HCEC 1CT (cell line): ENCODE measurements at regions not wholly inside any gene's neighbourhood (a gene's known extent, or its start where the extent isn't known, plus 50 kb on each side); places are given as distances from the start of the nearest gene placed in this dataset.
A peak's percentile ranks its signal among the peaks of the same experiment; 100 is the strongest.

Experiments used
- DNase-seq: peaks from one replicate; pipeline ENCODE4 v3.0.0-alpha.2; 2017

DNA sequence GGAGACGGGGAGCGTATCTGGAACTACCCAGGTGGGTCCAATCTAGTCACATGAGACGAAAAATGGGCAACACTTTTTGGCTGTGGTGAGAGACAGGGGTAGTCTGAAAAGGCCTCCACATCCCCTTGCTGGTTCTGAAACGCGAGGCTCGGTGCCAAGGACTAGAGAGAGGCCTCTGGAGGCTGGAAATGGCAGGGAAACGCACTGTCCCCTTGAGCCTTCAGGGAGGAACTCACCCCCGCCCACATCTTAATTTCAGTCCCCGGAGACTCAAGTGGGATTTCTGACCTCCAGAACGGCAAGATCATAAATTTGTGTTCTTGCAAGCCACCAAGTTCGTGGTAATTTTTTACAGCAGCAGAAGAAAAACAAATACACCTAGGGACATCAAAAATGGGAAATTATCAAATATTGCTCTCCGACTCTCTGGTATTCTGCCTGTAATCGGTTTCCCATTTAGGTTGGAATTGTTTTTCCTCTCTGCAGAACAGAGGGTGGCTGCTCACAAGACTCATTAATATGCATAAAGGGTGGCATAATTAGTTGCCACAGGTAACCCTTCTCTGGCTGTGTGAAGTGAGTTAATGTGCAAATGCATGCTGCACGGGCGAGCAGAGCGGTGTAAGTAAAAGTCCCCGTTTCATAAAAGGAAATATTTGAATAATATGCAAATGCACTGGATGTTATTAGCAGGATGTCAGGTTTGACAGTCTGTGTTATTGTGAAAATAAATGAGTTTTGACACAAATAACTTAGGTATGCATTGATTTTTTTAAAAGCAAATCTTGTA is 185.7 kb downstream of the ARRDC4 start:
- DNase-seq = no peak

DNA sequence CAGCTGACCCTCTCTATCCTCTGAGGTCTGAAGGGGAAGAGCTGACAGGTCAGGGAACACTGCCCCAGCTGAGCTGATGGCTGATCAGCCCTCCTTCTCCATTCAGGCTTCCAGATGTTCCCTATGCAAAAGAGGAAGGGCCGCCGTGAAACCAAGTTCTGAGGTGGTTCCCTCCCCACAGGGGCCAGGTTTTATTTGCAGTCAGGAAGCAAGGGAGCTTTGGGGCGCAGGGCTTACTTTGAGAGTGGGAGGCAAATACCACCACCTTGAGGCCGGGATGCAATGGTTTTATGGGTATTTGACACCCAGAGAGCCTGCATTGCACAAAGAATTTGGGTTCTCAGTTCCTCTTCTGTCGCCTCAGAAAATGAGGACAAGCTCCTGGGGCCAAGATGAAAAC is 186.9 kb downstream of the ARRDC4 start:
- DNase-seq = no peak

GRCh38 chr15:98150084-98150483 is 189.6 kb downstream of the ARRDC4 start:
- DNase-seq = no peak

DNA sequence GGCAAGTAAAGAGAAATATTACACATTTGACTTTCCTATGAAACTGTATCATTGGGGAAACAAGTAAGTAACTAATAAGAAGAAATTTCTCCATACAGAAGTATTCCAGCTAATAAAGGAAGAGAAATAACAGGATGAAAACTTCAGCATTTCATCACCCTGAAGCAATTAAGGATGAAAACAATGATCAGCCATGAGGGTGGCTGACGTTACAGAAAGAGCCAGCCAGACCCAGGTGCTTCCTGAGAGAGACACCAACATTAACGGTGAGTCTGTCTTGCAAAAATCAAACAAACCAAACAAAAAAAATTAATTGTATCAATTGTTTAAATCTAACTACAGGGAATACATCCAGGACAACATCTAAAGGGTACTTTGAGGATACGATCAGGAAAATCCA is 190.0 kb downstream of the ARRDC4 start:
- DNase-seq = no peak

DNA sequence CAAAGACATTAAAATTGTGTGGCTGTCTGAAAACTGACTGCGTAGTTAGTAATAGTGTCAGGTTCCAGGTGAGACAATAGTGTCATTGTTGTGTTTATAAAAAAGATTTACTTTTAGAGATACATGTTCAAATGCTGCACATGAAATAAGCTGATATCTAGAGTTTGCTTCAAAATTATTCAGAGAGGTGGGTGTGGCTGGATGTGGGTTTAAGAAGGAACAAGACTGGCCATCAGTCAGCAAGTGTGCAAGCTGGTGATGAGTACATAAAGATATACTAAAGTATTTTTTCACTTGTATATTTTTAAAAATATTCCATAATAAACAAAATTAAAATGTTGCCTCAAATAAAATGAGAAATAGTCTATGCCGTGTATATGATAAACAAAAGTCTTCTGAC is 190.6 kb downstream of the ARRDC4 start:
- no peak for DNase-seq

DNA sequence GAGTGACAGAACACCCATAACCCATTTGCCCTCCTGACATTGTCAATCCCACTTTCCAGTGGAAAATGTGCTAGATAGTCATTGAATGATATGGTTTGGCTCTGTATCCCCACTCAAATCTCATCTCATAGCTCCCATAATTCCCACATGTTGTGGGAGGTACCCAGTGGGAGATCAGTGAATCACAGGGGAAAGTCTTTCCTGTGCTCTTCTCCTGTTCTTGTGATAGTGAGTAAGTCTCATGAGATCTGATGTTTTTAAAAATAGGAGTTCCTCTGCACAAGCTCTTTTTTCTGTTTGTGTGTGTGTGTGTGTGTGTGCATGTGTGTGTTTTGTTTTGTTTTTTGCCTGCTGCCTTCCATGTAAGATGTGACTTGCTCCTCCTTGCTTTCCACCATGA is 191.7 kb downstream of the ARRDC4 start:
- no peak for DNase-seq

DNA sequence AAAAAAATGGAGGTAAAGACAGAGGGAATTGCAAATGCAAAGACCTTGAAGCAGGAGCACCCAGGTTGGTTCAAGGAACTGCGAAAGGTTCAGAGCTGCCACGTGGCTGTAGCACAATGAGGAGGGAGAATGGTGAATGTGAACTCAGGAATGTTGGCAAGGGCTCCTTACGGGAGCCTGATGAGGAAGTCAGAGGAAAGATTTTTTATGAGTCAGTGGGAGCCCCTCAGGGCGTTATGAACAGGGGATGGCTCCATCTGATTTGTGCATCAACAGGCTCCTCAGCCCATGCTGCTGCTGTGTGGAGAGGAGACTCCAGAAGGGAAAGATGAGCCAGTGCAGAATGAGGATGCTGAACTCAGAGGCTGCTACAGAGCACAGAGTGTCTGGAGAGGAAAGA is 194.4 kb downstream of the ARRDC4 start:
- DNase-seq = peak; percentile 1

GRCh38 chr15:98155356-98155755 is 194.9 kb downstream of the ARRDC4 start:
- DNase-seq = no peak

- no peak for DNase-seq
Measured at GRCh38 chr15:98160236-98160635, 199.7 kb downstream of the ARRDC4 start.

DNA sequence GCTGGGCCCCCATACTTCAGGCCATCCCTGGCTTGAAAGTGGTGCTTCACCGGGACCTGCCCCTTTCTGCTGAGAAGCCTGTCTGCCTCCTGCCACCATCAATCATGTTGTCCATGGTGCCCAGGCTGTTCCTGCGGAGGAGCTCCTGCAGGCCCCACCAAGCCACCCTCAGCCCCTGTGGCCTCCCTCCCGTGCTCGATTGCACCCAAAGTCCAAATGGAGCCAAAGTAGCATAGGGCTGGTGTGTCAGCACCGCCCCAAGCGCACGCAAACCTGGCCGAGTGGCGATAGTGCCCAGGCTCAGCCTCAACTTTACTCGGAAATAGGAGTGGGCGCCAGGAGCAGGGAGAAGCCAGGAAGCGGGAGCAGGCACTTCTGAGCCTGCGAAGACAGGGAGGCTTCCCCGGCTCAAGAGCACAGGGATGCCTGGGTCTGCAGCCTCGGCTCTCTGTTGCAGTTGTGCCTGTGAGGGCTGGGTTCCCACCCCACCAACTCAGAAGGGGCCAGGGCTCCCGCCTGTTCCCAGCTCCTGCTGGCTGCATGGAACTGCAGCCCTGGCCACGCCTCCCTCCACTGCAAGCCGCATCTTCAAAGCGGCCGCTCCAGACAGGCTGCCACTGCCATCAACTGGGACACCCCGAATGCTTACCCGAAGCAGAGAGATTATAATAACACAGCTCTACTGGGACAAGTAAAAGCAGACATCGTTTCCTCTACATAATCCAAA is 203.0 kb downstream of the ARRDC4 start:
- no peak for DNase-seq

- no peak for DNase-seq
Measured at GRCh38 chr15:98164571-98164970, 204.1 kb downstream of the ARRDC4 start.

DNA sequence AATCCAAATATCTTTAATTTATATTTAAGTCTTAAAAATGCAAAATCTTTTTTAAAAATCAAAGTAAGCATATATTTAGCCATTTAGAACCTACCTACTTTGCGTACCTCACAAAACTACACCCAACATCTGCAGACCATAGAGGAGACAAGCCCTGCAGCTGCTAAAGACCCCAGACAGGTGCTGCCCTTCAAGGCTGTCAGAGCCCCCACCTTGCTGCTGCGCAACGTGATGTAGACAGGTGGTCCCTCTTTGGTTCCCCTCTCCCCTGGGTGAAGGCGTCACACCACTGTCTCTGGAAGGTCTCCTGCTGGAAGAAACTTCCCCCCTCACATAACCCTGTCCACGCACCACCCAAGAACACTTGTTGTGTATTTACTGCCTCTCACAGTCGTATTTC is 204.5 kb downstream of the ARRDC4 start:
- no peak for DNase-seq

DNA sequence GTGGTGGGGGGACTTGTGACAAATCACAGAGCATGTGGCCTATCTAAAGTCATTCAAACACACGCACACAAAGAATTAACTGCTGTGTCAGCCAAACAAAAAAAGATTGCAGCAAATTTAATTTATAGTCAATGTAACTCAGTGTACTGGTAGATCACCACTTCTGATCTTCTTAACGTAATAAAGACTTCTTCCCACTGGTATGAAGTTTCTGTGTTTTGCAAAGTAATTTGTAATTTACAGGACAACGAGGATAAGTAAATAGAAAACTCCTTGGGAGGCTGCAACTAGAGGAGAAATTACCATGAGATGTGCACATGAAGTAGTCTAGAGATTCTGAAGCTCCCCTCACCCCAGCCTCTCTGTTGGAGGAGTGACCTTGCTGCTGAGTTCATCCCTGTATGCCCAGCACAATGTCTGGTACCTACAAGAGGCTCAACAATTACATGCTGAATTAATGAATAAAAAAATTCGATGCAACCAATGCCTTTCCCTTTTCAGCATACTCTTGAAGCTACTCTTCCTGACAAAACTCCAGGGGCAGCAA is 207.3 kb downstream of the ARRDC4 start:
- no peak for DNase-seq

GRCh38 chr15:98169551-98169950 is 209.0 kb downstream of the ARRDC4 start:
- DNase-seq = no peak

DNA sequence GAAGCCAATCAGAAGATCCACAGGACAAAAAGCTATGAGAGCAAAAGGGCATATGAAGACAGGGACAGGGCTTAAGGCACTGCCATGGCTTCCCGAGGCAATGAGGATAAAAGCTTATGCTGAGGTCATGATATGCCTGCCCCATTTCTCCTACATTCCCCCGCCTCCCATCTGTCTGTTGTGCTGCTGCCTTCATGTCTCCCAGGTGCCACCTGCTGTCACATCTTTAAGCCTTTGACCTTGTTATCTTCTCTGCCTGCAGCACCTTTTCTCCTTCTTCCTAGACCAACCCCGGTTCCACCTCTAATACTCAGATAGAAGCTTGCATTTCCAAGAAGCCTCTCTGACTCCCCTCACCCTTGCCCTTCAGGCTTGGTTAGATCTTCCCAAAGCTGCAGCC is 213.8 kb downstream of the ARRDC4 start:
- no peak for DNase-seq

- no peak for DNase-seq
Measured at GRCh38 chr15:98174841-98175240, 214.3 kb downstream of the ARRDC4 start.

- DNase-seq = peak; percentile 13
Measured at GRCh38 chr15:98177966-98178592, 217.6 kb downstream of the ARRDC4 start.

DNA sequence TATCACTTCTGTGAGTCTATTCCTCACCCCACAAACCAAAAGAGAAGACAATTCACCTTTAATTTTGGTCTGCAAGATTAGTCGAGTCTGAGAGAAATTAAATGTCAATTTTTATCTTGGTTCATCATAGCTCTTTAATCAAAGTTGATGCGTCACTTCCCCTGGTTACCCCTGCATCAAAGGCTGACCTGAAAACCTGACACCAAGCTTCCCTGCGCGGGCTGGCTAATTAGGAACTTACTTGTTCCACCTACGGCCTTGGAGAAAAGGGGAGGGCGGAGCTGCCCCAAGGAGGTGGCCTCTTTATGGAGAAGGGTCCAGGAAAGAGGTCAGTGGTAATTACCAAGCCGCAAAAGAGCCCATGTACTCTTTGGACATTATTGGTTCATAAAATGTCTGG is 218.4 kb downstream of the ARRDC4 start:
- DNase-seq = no peak

GRCh38 chr15:98187549-98187948 is 227.0 kb downstream of the ARRDC4 start:
- DNase-seq = no peak

DNA sequence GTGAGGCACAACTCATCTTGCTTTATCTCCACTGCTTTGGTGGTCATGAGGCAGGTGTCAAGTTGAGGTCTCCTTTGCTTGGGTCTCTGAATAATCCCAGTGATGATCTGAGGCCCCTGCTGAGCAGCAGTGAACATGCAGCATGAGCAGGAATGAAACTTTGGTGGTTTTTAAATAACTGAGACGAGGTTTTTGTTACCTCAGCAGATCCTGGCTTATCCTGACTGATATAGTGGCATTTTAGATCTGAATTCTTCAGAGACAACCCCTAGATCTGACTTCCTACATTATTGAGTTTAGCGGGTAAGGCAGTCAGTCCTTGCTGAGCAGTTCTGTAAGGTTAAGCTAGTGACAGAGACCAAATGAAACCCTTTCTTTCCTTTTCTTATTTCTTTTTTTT is 230.4 kb downstream of the ARRDC4 start:
- DNase-seq = no peak

DNA sequence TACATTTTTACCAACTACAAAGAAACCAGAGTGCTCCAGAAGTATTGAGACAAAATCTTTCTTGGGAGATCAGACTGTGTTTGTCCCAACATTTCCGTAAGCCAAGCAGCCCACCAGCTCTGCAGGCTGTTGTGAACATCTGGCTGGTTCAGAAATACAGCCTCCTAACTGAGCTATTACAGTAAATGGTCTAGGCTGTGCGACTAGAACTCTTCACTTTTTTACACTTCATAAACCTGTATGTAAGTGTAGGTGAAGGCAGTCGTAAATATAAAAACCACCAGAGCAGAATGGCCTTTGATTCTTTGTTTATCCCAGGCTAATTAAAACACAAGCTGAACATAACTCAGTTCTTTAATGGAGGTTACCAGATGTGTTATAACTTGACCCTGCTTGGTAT is 235.3 kb downstream of the ARRDC4 start:
- no peak for DNase-seq

- no peak for DNase-seq
Measured at GRCh38 chr15:98196371-98196770, 235.9 kb downstream of the ARRDC4 start.

DNA sequence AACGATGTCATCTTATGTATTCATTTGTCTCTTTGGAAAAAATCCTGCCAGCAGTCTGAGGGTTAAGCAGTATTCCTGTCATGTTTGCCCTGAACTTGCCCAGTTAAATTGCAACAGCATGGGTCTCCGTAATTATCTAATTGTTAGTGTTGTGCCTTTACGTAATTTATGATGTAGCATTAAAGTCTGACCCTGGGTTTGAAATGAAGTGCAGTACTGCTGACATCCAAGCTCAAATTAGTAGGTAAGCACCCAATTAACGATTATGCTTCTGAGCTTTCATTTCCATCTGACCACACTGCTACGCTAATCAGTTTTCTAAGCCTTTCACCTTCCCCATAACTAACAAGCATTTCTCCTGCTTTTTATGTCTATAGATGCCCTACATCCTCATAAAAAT is 241.8 kb downstream of the ARRDC4 start:
- no peak for DNase-seq
